ENCODE measurements at regions not wholly inside any gene's neighbourhood (a gene's known extent, or its start where the extent isn't known, plus 50 kb on each side); places are given as distances from the start of the nearest gene placed in this dataset.

GRCh38 chr2:62435720-62436119 is 70.3 kb downstream of the TMEM17 start:
- no peak for DNase-seq (ENCODE audit: low spot score)
- Histone ChIP-seq H3K9me3 (ENCODE audit: control insufficient read depth in 4 of 4, low read length in 3 of 4) (no peaks in the 10 kb centered on the region), H3K9ac (ENCODE audit: low read depth in 1 of 2, low read length in 2 of 2) (no peak overlapping the region), H3K27ac (ENCODE audit: low read depth in 1 of 2, low read length in 2 of 2) (no peak overlapping the region), H3K27me3 (ENCODE audit: control insufficient read depth in 4 of 4, insufficient read depth in 4 of 4, low read length in 3 of 4) (no peaks in the 10 kb centered on the region), H3K4me3 (ENCODE audit: low read depth in 1 of 3, low read length in 3 of 3) (no peak overlapping the region), H3K4me1 (ENCODE audit: control insufficient read depth in 4 of 4, insufficient read depth in 4 of 4, low read length in 3 of 4) (no peaks in the 10 kb centered on the region), H3K36me3 (ENCODE audit: control insufficient read depth in 4 of 4, insufficient read depth in 3 of 4, low read depth in 1 of 4, low read length in 3 of 4) (no peaks in the 10 kb centered on the region)
- 89% methylated on average over 3 of the region's 3 CpGs for WGBS
- TF ChIP-seq RXRA (IDR thresholded peaks at IDR 0.05) = no peak
- TF ChIP-seq, protein P1, sequence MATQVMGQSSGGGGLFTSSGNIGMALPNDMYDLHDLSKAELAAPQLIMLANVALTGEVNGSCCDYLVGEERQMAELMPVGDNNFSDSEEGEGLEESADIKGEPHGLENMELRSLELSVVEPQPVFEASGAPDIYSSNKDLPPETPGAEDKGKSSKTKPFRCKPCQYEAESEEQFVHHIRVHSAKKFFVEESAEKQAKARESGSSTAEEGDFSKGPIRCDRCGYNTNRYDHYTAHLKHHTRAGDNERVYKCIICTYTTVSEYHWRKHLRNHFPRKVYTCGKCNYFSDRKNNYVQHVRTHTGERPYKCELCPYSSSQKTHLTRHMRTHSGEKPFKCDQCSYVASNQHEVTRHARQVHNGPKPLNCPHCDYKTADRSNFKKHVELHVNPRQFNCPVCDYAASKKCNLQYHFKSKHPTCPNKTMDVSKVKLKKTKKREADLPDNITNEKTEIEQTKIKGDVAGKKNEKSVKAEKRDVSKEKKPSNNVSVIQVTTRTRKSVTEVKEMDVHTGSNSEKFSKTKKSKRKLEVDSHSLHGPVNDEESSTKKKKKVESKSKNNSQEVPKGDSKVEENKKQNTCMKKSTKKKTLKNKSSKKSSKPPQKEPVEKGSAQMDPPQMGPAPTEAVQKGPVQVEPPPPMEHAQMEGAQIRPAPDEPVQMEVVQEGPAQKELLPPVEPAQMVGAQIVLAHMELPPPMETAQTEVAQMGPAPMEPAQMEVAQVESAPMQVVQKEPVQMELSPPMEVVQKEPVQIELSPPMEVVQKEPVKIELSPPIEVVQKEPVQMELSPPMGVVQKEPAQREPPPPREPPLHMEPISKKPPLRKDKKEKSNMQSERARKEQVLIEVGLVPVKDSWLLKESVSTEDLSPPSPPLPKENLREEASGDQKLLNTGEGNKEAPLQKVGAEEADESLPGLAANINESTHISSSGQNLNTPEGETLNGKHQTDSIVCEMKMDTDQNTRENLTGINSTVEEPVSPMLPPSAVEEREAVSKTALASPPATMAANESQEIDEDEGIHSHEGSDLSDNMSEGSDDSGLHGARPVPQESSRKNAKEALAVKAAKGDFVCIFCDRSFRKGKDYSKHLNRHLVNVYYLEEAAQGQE (IDR thresholded peaks at IDR 0.05) = no peak
- TF ChIP-seq FOXA1 (IDR thresholded peaks at IDR 0.05) = no peak
- TF ChIP-seq RAD21 (IDR thresholded peaks at IDR 0.05) = no peak
- no peak for TF ChIP-seq YY1 (IDR thresholded peaks at IDR 0.05)
- TF ChIP-seq, protein P2, sequence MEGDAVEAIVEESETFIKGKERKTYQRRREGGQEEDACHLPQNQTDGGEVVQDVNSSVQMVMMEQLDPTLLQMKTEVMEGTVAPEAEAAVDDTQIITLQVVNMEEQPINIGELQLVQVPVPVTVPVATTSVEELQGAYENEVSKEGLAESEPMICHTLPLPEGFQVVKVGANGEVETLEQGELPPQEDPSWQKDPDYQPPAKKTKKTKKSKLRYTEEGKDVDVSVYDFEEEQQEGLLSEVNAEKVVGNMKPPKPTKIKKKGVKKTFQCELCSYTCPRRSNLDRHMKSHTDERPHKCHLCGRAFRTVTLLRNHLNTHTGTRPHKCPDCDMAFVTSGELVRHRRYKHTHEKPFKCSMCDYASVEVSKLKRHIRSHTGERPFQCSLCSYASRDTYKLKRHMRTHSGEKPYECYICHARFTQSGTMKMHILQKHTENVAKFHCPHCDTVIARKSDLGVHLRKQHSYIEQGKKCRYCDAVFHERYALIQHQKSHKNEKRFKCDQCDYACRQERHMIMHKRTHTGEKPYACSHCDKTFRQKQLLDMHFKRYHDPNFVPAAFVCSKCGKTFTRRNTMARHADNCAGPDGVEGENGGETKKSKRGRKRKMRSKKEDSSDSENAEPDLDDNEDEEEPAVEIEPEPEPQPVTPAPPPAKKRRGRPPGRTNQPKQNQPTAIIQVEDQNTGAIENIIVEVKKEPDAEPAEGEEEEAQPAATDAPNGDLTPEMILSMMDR (IDR thresholded peaks at IDR 0.05; ENCODE audit: low read depth, low read length, missing input control) = no peak
- TF ChIP-seq GABPA (IDR thresholded peaks at IDR 0.05 in 1 of 2, conservative IDR thresholded peaks at IDR 0.05 in 1 of 2) = no peak
- TF ChIP-seq MAX (IDR thresholded peaks at IDR 0.05) = no peak
- TF ChIP-seq SP1 (IDR thresholded peaks at IDR 0.05) = no peak
- no peak for TF ChIP-seq TAF1 (conservative IDR thresholded peaks at IDR 0.05)
- no peak for TF ChIP-seq HNF4A (conservative IDR thresholded peaks at IDR 0.05)
- TF ChIP-seq, protein P3, sequence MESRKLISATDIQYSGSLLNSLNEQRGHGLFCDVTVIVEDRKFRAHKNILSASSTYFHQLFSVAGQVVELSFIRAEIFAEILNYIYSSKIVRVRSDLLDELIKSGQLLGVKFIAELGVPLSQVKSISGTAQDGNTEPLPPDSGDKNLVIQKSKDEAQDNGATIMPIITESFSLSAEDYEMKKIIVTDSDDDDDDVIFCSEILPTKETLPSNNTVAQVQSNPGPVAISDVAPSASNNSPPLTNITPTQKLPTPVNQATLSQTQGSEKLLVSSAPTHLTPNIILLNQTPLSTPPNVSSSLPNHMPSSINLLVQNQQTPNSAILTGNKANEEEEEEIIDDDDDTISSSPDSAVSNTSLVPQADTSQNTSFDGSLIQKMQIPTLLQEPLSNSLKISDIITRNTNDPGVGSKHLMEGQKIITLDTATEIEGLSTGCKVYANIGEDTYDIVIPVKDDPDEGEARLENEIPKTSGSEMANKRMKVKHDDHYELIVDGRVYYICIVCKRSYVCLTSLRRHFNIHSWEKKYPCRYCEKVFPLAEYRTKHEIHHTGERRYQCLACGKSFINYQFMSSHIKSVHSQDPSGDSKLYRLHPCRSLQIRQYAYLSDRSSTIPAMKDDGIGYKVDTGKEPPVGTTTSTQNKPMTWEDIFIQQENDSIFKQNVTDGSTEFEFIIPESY (IDR thresholded peaks at IDR 0.05) = no peak

- no peaks in the 10 kb centered on the region for H3K4me1 ChIP-seq (ENCODE audit: control insufficient read depth in 4 of 4, insufficient read depth in 4 of 4, low read length in 3 of 4)
- 98% methylated on average over 3 of the region's 3 CpGs for WGBS
- no peaks in the 10 kb centered on the region for H3K27me3 ChIP-seq (ENCODE audit: control insufficient read depth in 4 of 4, insufficient read depth in 4 of 4, low read length in 3 of 4)
- H3K9ac ChIP-seq (ENCODE audit: low read depth in 1 of 2, low read length in 2 of 2) = no peak overlapping the region
- H3K27ac ChIP-seq (ENCODE audit: low read depth in 1 of 2, low read length in 2 of 2) = no peak overlapping the region
- H3K36me3 ChIP-seq (ENCODE audit: control insufficient read depth in 4 of 4, insufficient read depth in 3 of 4, low read depth in 1 of 4, low read length in 3 of 4) = no peaks in the 10 kb centered on the region
- H3K4me3 ChIP-seq (ENCODE audit: low read depth in 1 of 3, low read length in 3 of 3) = no peak overlapping the region
- H3K9me3 ChIP-seq (ENCODE audit: control insufficient read depth in 4 of 4, low read length in 3 of 4) = no peaks in the 10 kb centered on the region
- peak; percentile 28 for DNase-seq (ENCODE audit: low spot score)
- TF ChIP-seq, protein P3 (IDR thresholded peaks at IDR 0.05) = no peak
- no peak for TF ChIP-seq TAF1 (conservative IDR thresholded peaks at IDR 0.05)
- TF ChIP-seq, protein P1 (IDR thresholded peaks at IDR 0.05) = no peak
- TF ChIP-seq JUND (IDR thresholded peaks at IDR 0.05) = no peak
- TF ChIP-seq NR2F2 (IDR thresholded peaks at IDR 0.05) = no peak
- TF ChIP-seq RXRA (IDR thresholded peaks at IDR 0.05) = no peak
- TF ChIP-seq HNF4A (conservative IDR thresholded peaks at IDR 0.05) = no peak
- TF ChIP-seq SP1 (IDR thresholded peaks at IDR 0.05) = no peak
- no peak for TF ChIP-seq YY1 (IDR thresholded peaks at IDR 0.05)
- TF ChIP-seq HNF4G (IDR thresholded peaks at IDR 0.05) = no peak
- TF ChIP-seq FOXA1 (IDR thresholded peaks at IDR 0.05) = no peak
- no peak for TF ChIP-seq MAX (IDR thresholded peaks at IDR 0.05)
Measured at GRCh38 chr2:62432407-62432806, 73.6 kb downstream of the TMEM17 start.

All from liver (tissue), 8 donors.